IMR-90 (cell line): ENCODE measurements at regions not wholly inside any gene's neighbourhood (a gene's known extent, or its start where the extent isn't known, plus 50 kb on each side); places are given as distances from the start of the nearest gene placed in this dataset.

Source experiments
- ATAC-seq: fragments of 200-7000 bp; cut with Tn5 transposase; 2 replicates; pipeline ENCODE4 v1.9.1; 2020; ENCODE audit warnings: low read depth, mild to moderate bottlenecking, moderate library complexity
- BruUV-seq: library from RNA; stranded (reverse); fragments of 400-500 nt; replicated peaks from 2 replicates; lab custom pipeline; 2021; lab: Mats Ljungman, UMichigan
- CTCF ChIA-PET: fragments of 300-600 bp; formaldehyde crosslinking; extraction: SDS; loops from one replicate; lab custom pipeline; 2021; ENCODE audit warnings: antibody characterized with exemption; lab: Yijun Ruan, JAX
- POLR2A ChIA-PET: fragments of 300-600 bp; sonication (Branson Sonifier 250); formaldehyde crosslinking; loops from one replicate; lab custom pipeline; 2022; ENCODE audit warnings: antibody characterized with exemption; ENCODE audit not compliant: unreplicated experiment; lab: Charles Lee
- DNase-seq: peaks from one replicate; pipeline ENCODE4 v3.0.0; 2013
- H2AFZ ChIP-seq: replicated peaks from 2 replicates; pipeline ENCODE3; 2013; ENCODE audit warnings: low read length, mild to moderate bottlenecking; ENCODE audit not compliant: poor library complexity
- H2AK5ac ChIP-seq: 2 replicates; pipeline ENCODE4 v1.6.1; 2013; ENCODE audit warnings: low read depth, low read length, inconsistent platforms
- H2AK9ac ChIP-seq: replicated peaks from 2 replicates; pipeline ENCODE3; 2013; ENCODE audit warnings: mild to moderate bottlenecking, low read depth, low read length, moderate library complexity; ENCODE audit not compliant: poor library complexity
- H2BK120ac ChIP-seq: 2 replicates; pipeline ENCODE4 v1.6.1; 2013; ENCODE audit warnings: low read depth, low read length, inconsistent platforms
- H2BK15ac ChIP-seq: 3 replicates; pipeline ENCODE4 v1.6.1; 2013; ENCODE audit warnings: low read depth, low read length, inconsistent platforms
- H2BK20ac ChIP-seq: 2 replicates; pipeline ENCODE4 v1.6.1; 2013; ENCODE audit warnings: low read depth, mild to moderate bottlenecking, inconsistent platforms, low read length, moderate library complexity
- H2BK5ac ChIP-seq: 2 replicates; pipeline ENCODE4 v1.6.1; 2013; ENCODE audit warnings: mild to moderate bottlenecking, low read depth, low read length, inconsistent platforms; ENCODE audit not compliant: poor library complexity, severe bottlenecking
- H3K14ac ChIP-seq: replicated peaks from 2 replicates; pipeline ENCODE4 v1.6.1; 2013; ENCODE audit warnings: low read depth, low read length, inconsistent platforms
- H3K18ac ChIP-seq: 2 replicates; pipeline ENCODE4 v1.6.1; 2013; ENCODE audit warnings: low read depth, low read length, control low read depth
- H3K23ac ChIP-seq: 2 replicates; pipeline ENCODE4 v1.6.1; 2013; ENCODE audit warnings: low read depth, low read length, inconsistent platforms
- H3K27ac ChIP-seq: 2 replicates; pipeline ENCODE4 v1.5.1; 2013; ENCODE audit warnings: mild to moderate bottlenecking, control low read depth, low read length; ENCODE audit not compliant: insufficient read depth
- H3K27me3 ChIP-seq: 2 replicates; pipeline ENCODE4 v1.6.1; 2013; ENCODE audit warnings: low read length; ENCODE audit not compliant: control insufficient read depth, insufficient read depth
- H3K36me3 ChIP-seq: 2 replicates; pipeline ENCODE4 v1.6.1; 2013; ENCODE audit warnings: low read length, mixed read lengths; ENCODE audit not compliant: control insufficient read depth, insufficient read depth
- H3K4ac ChIP-seq: 2 replicates; pipeline ENCODE4 v1.6.1; 2013; ENCODE audit warnings: low read depth, low read length, inconsistent platforms
- H3K4me1 ChIP-seq: 2 replicates; pipeline ENCODE4 v1.6.1; 2013; ENCODE audit warnings: low read length, mixed read lengths; ENCODE audit not compliant: control insufficient read depth, insufficient read depth
- H3K4me2 ChIP-seq: 2 replicates; pipeline ENCODE4 v1.6.1; 2013; ENCODE audit warnings: low read depth, mild to moderate bottlenecking, control low read depth, low read length, moderate library complexity
- H3K4me3 ChIP-seq: 2 replicates; pipeline ENCODE4 v1.5.1; 2013; ENCODE audit warnings: low read depth, mild to moderate bottlenecking, control low read depth, low read length, moderate library complexity; ENCODE audit not compliant: insufficient read depth
- H3K56ac ChIP-seq: 2 replicates; pipeline ENCODE4 v1.6.1; 2013; ENCODE audit warnings: low read length, inconsistent platforms; ENCODE audit not compliant: insufficient read depth; ENCODE audit errors: extremely low read depth
- H3K79me1 ChIP-seq, 2 experiments: 2 replicates each; pipeline ENCODE4 v1.6.1; 2013; ENCODE audit warnings: low read length in 2 of 2, inconsistent platforms in 1 of 2, low read depth in 1 of 2
- H3K9ac ChIP-seq: 2 replicates; pipeline ENCODE4 v1.6.1; 2013; ENCODE audit warnings: low read depth, low read length, control low read depth
- H3K9me1 ChIP-seq: 2 replicates; pipeline ENCODE4 v1.6.1; 2013; ENCODE audit warnings: low read length, inconsistent platforms; ENCODE audit not compliant: insufficient read depth
- H3K9me3 ChIP-seq: 2 replicates; pipeline ENCODE4 v1.6.1; 2013; ENCODE audit warnings: low read length; ENCODE audit not compliant: control insufficient read depth, insufficient read depth
- H4K20me1 ChIP-seq: 2 replicates; pipeline ENCODE4 v1.6.1; 2013; ENCODE audit warnings: low read length, inconsistent platforms; ENCODE audit not compliant: insufficient read depth
- H4K5ac ChIP-seq: 2 replicates; pipeline ENCODE4 v1.6.1; 2013; ENCODE audit warnings: mild to moderate bottlenecking, low read depth, low read length, control low read depth
- H4K8ac ChIP-seq, 2 experiments: 2 replicates each; pipeline ENCODE4 v1.6.1; 2013; ENCODE audit warnings: low read depth in 2 of 2, low read length in 2 of 2, control low read depth in 1 of 2, inconsistent platforms in 1 of 2
- H4K91ac ChIP-seq: 2 replicates; pipeline ENCODE4 v1.6.1; 2013; ENCODE audit warnings: low read depth, low read length, inconsistent platforms; ENCODE audit not compliant: insufficient read depth
- CEBPB ChIP-seq: IDR thresholded peaks from 2 replicates; pipeline ENCODE4 v1.6.1; 2012; ENCODE audit warnings: low read depth, low read length, improper control_type of control experiment
- CHD1 ChIP-seq: IDR thresholded peaks from 2 replicates; pipeline ENCODE4 v1.6.1; 2012; ENCODE audit warnings: low read depth, low read length, improper control_type of control experiment
- FOS ChIP-seq: fragments of 150-350 bp; IDR thresholded peaks from 2 replicates; pipeline ENCODE4 v1.6.1; 2016; ENCODE audit warnings: low read depth, low read length
- MAFK ChIP-seq: IDR thresholded peaks from 2 replicates; pipeline ENCODE4 v1.6.1; 2012; ENCODE audit warnings: low read depth, low read length, improper control_type of control experiment
- MAZ ChIP-seq: IDR thresholded peaks from 2 replicates; pipeline ENCODE4 v1.6.1; 2012; ENCODE audit warnings: low read depth, mild to moderate bottlenecking, low read length, improper control_type of control experiment, moderate library complexity, borderline replicate concordance
- MXI1 ChIP-seq: IDR thresholded peaks from 2 replicates; pipeline ENCODE4 v1.6.1; 2012; ENCODE audit warnings: low read depth, mild to moderate bottlenecking, low read length, moderate library complexity, borderline replicate concordance
- POLR2A ChIP-seq: IDR thresholded peaks from 2 replicates; pipeline ENCODE4 v1.6.1; 2012; ENCODE audit warnings: mild to moderate bottlenecking, low read depth, low read length
- USF2 ChIP-seq: fragments of 150-350 bp; IDR thresholded peaks from 2 replicates; pipeline ENCODE4 v1.6.1; 2017; ENCODE audit warnings: mild to moderate bottlenecking, antibody characterized with exemption, low read length, low read depth
- WGBS, 2 experiments: methylation state at CpG; one replicate each; pipeline versions ENCODE4 v1.1.5 to v1.1.7; 2013; ENCODE audit warnings: missing lambda C conversion rate in 2 of 2; ENCODE audit not compliant: insufficient read length in 1 of 2; ENCODE audit errors: extremely low coverage in 2 of 2; 5-methylcytosine and 5-hydroxymethylcytosine counted together
- dilution Hi-C: fragments of 300-500 bp; cut with HindIII; formaldehyde crosslinking; loops from one replicate; pipeline ENCODE4 v1.14.3; 2018; ENCODE audit warnings: low sequenced_read_pairs; ENCODE audit not compliant: unreplicated experiment
- in situ Hi-C: fragments of 300-500 bp; cut with MboI; formaldehyde crosslinking; loops from 3 replicates; pipeline ENCODE4 v1.14.3; 2019; ENCODE audit warnings: low sequenced_read_pairs, inconsistent platforms, mixed read lengths
- intact Hi-C: fragments of 100-400 bp; cut with micrococcal nuclease; formaldehyde crosslinking; loops from 2 replicates; pipeline ENCODE4 v1.10.0; 2022

- BruUV-seq = no TSS peak
- H2BK5ac ChIP-seq = peak overlapping the region; percentile 93
- peak; percentile 95 for DNase-seq
- peak overlapping the region; percentile 63; the same call in 2 of the 3 replicates for H2BK15ac ChIP-seq
- H3K56ac ChIP-seq = peak overlapping the region; percentile 62; the same call in 1 of the 2 replicates
- TF ChIP-seq POLR2A (no peak), FOS (peak; percentile 59; the same call in 1 of the 2 replicates), MXI1 (peak; percentile 36; the same call in 1 of the 2 replicates), CEBPB (peak; percentile 71), MAZ (no peak), CHD1 (peak; percentile 54; the same call in 1 of the 2 replicates), MAFK (no peak), USF2 (no peak)
- in situ Hi-C loops = no loop called here
- H3K23ac ChIP-seq = peak overlapping the region; percentile 89
- dilution Hi-C loops = no loop called here
- H3K4me3 ChIP-seq = no peak overlapping the region
- ATAC-seq = peak; percentile 87
- peak overlapping the region; percentile 89 for H4K5ac ChIP-seq
- peaks cover 16% of the 10 kb centered on the region for H3K4me1 ChIP-seq
- H3K79me1 ChIP-seq = no peaks in the 10 kb centered on the region
- H3K4me2 ChIP-seq = peak overlapping the region; percentile 69
- no peaks in the 10 kb centered on the region for H4K20me1 ChIP-seq
- H3K27me3 ChIP-seq = no peaks in the 10 kb centered on the region
- no CpG with 5 or more reads among the region's 8 CpGs for WGBS, 2 experiments
- peak overlapping the region; percentile 89 for H4K91ac ChIP-seq
- H3K4ac ChIP-seq = peak overlapping the region; percentile 91
- peak overlapping the region; percentile 73 to 88; a peak in 3 of 4 replicates for H4K8ac ChIP-seq
- H3K9me3 ChIP-seq = no peaks in the 10 kb centered on the region
- H2AK5ac ChIP-seq = peak overlapping the region; percentile 85; the same call in 1 of the 2 replicates
- peak overlapping the region; percentile 93 for H3K14ac ChIP-seq
- peak overlapping the region; percentile 94 for H2BK120ac ChIP-seq
- intact Hi-C loops = loop anchor here (2.0 to 5.0 kb wide), 2 partner anchors 428 to 514 kb away; partner anchors contain the start of gene RBMS1
- peak overlapping the region; percentile 97 for H3K27ac ChIP-seq
- H2BK20ac ChIP-seq = peak overlapping the region; percentile 87
- peak overlapping the region; percentile 97 for H3K18ac ChIP-seq
- POLR2A ChIA-PET = interaction anchor here (0.9 kb wide), 1 partner anchor 49 kb away, joined by 3 read pairs; no protein-coding TSS in a partner anchor
- peaks cover 5% of the 10 kb centered on the region for H3K9me1 ChIP-seq
- peak overlapping the region; percentile 66 for H3K9ac ChIP-seq
- no peaks in the 10 kb centered on the region for H3K36me3 ChIP-seq
- peak overlapping the region; percentile 80 for H2AFZ ChIP-seq
- CTCF ChIA-PET = no interaction called here
- H2AK9ac ChIP-seq = no peak overlapping the region
Observed at GRCh38 chr2:160920791-160921303, 239.4 kb upstream of the TANK start.
